NT2/D1 (cell line): ENCODE measurements at regions not wholly inside any gene's neighbourhood (a gene's known extent, or its start where the extent isn't known, plus 50 kb on each side); places are given as distances from the start of the nearest gene placed in this dataset.

Experiments
- SUZ12 ChIP-seq: IDR thresholded peaks from 2 replicates; pipeline ENCODE4 v1.6.1; 2011; ENCODE audit not compliant: insufficient read length, insufficient read depth; ENCODE audit errors: extremely low read depth
- YY1 ChIP-seq: IDR thresholded peaks from 2 replicates; pipeline ENCODE4 v1.6.1; 2011; ENCODE audit not compliant: insufficient read length, insufficient read depth
- ZNF274 ChIP-seq: IDR thresholded peaks from 2 replicates; pipeline ENCODE4 v1.6.1; 2011; ENCODE audit warnings: mild to moderate bottlenecking, low read depth, low read length

- TF ChIP-seq ZNF274 (no peak), YY1 (no peak), SUZ12 (no peak)
These were observed 143.4 kb downstream of the TBXT start for GRCh38 chr6:166024252-166024651.
